ENCODE measurements at regions not wholly inside any gene's neighbourhood (a gene's known extent, or its start where the extent isn't known, plus 50 kb on each side); places are given as distances from the start of the nearest gene placed in this dataset.

DNA sequence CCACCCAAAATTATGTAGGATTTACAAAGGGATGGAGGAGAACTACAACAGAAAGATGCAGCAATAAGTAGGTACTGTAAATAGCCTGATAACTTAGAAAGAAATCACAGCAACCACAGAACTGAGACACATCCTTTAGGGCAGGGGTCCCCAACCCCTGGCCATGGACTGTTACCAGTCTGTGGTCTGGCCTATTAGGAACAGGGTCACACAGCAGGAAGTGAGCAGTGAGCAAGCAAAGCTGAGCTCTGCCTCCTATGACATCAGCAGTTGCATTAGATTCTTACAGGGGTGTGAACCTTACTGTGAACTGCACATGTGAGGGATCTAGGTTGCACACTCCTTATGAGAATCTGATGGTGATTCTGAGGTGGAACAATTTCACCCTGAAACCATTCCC is 997.6 kb downstream of the DIAPH3 start:
- no peak overlapping the region for H2AFZ ChIP-seq (ENCODE audit: low read depth)
- H3K4me1 ChIP-seq (ENCODE audit: low read depth, poor library complexity, severe bottlenecking) = no peaks in the 10 kb centered on the region
- no peak overlapping the region for H3K27ac ChIP-seq
- no peaks in the 10 kb centered on the region for H3K79me2 ChIP-seq (ENCODE audit: insufficient read depth, low read depth)
- no peak overlapping the region for H3K4me3 ChIP-seq (IDR thresholded peaks at IDR 0.05; ENCODE audit: insufficient read depth, low read depth, low read length)
- no peaks in the 10 kb centered on the region for H3K27me3 ChIP-seq (ENCODE audit: insufficient read depth, low read depth)
- TF ChIP-seq, protein P1, sequence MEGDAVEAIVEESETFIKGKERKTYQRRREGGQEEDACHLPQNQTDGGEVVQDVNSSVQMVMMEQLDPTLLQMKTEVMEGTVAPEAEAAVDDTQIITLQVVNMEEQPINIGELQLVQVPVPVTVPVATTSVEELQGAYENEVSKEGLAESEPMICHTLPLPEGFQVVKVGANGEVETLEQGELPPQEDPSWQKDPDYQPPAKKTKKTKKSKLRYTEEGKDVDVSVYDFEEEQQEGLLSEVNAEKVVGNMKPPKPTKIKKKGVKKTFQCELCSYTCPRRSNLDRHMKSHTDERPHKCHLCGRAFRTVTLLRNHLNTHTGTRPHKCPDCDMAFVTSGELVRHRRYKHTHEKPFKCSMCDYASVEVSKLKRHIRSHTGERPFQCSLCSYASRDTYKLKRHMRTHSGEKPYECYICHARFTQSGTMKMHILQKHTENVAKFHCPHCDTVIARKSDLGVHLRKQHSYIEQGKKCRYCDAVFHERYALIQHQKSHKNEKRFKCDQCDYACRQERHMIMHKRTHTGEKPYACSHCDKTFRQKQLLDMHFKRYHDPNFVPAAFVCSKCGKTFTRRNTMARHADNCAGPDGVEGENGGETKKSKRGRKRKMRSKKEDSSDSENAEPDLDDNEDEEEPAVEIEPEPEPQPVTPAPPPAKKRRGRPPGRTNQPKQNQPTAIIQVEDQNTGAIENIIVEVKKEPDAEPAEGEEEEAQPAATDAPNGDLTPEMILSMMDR (conservative IDR thresholded peaks at IDR 0.05; ENCODE audit: low read depth, low read length) = no peak
- no peaks in the 10 kb centered on the region for H3K36me3 ChIP-seq (ENCODE audit: insufficient read depth)
- H3K9ac ChIP-seq = no peak overlapping the region
- H4K20me1 ChIP-seq (ENCODE audit: insufficient read depth) = no peaks in the 10 kb centered on the region
- H3K4me2 ChIP-seq = no peak overlapping the region

DNA sequence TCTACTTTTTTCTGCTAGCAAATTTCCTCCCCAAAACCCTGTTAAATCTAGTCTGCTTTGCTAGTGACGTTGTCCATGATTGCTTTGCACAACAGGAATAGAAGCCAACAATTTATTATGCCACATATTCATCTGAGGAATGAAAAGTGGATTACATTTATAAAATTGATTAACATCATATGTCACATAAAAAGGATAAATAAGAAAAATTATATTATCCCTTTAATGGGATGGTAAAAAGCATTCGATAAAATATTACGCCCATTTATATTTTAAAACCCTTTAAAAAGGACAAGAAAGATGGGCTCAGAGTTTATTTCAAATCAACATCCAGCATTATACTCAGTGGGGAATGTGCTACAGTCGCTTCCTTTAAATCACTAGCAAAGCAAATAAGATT is 991.7 kb downstream of the DIAPH3 start:
- no peak overlapping the region for H3K4me3 ChIP-seq (IDR thresholded peaks at IDR 0.05; ENCODE audit: insufficient read depth, low read depth, low read length)
- no peak overlapping the region for H3K4me2 ChIP-seq
- TF ChIP-seq, protein P1 (conservative IDR thresholded peaks at IDR 0.05; ENCODE audit: low read depth, low read length) = no peak
- H2AFZ ChIP-seq (ENCODE audit: low read depth) = no peak overlapping the region
- H4K20me1 ChIP-seq (ENCODE audit: insufficient read depth) = no peaks in the 10 kb centered on the region
- no peaks in the 10 kb centered on the region for H3K27me3 ChIP-seq (ENCODE audit: insufficient read depth, low read depth)
- H3K27ac ChIP-seq = no peak overlapping the region
- no peaks in the 10 kb centered on the region for H3K4me1 ChIP-seq (ENCODE audit: low read depth, poor library complexity, severe bottlenecking)
- H3K9ac ChIP-seq = no peak overlapping the region
- H3K36me3 ChIP-seq (ENCODE audit: insufficient read depth) = no peaks in the 10 kb centered on the region
- H3K79me2 ChIP-seq (ENCODE audit: insufficient read depth, low read depth) = no peaks in the 10 kb centered on the region

- H3K4me3 ChIP-seq (IDR thresholded peaks at IDR 0.05; ENCODE audit: insufficient read depth, low read depth, low read length) = no peak overlapping the region
- no peak overlapping the region for H2AFZ ChIP-seq (ENCODE audit: low read depth)
- no peaks in the 10 kb centered on the region for H3K36me3 ChIP-seq (ENCODE audit: insufficient read depth)
- TF ChIP-seq, protein P1 (conservative IDR thresholded peaks at IDR 0.05; ENCODE audit: low read depth, low read length) = no peak
- no peaks in the 10 kb centered on the region for H3K27me3 ChIP-seq (ENCODE audit: insufficient read depth, low read depth)
- no peak overlapping the region for H3K4me2 ChIP-seq
- H3K4me1 ChIP-seq (ENCODE audit: low read depth, poor library complexity, severe bottlenecking) = no peaks in the 10 kb centered on the region
- H3K27ac ChIP-seq = no peak overlapping the region
- H3K9ac ChIP-seq = no peak overlapping the region
- H4K20me1 ChIP-seq (ENCODE audit: insufficient read depth) = no peaks in the 10 kb centered on the region
- H3K79me2 ChIP-seq (ENCODE audit: insufficient read depth, low read depth) = no peaks in the 10 kb centered on the region
These were observed 987.0 kb downstream of the DIAPH3 start for GRCh38 chr13:59176775-59177174.

- TF ChIP-seq, protein P1 (conservative IDR thresholded peaks at IDR 0.05; ENCODE audit: low read depth, low read length) = no peak
- Histone ChIP-seq H3K4me2 (no peak overlapping the region), H3K4me1 (ENCODE audit: low read depth, poor library complexity, severe bottlenecking) (no peaks in the 10 kb centered on the region), H3K27ac (no peak overlapping the region), H3K9ac (no peak overlapping the region), H4K20me1 (ENCODE audit: insufficient read depth) (no peaks in the 10 kb centered on the region), H3K4me3 (IDR thresholded peaks at IDR 0.05; ENCODE audit: insufficient read depth, low read depth, low read length) (no peak overlapping the region), H3K79me2 (ENCODE audit: insufficient read depth, low read depth) (no peaks in the 10 kb centered on the region), H3K27me3 (ENCODE audit: insufficient read depth, low read depth) (no peaks in the 10 kb centered on the region), H3K36me3 (ENCODE audit: insufficient read depth) (no peaks in the 10 kb centered on the region), H2AFZ (ENCODE audit: low read depth) (no peak overlapping the region)
These were observed 985.4 kb downstream of the DIAPH3 start for GRCh38 chr13:59178344-59178743.
